ENCODE measurements at regions not wholly inside any gene's neighbourhood (a gene's known extent, or its start where the extent isn't known, plus 50 kb on each side); places are given as distances from the start of the nearest gene placed in this dataset.

DNA sequence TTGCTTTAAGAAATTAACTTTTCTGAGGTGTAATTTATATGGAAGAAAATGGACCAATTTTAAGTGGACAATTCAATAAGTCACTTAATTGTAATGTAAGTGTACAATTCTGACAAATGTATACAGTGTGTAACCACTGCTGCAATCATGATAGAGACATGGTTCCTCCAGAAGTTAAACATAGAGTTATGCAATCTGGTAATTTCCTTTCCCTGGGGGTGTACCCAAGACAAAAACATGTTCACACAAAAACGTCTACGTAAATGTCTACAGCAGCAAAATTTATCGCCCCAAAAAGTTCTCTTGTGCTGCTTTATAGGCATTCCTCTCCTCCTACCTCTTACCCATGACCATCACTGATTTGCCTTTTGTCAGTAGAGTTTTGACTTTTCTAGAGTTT lies 141.5 kb downstream of the AQP4 start:
- DNase-seq (no peak), ATAC-seq (no peak)
- WGBS, 4 donors, result 76 to 79% (median 77%) methylated on average over 3 of the region's 3 CpGs
- Histone ChIP-seq H3K4me3 (no peak overlapping the region), H3K36me3 (no peaks in the 10 kb centered on the region), H3K4me1 (peaks cover 0 to 9% (median 0%) of the 10 kb centered on the region in 12 donors), H3K27ac (no peak overlapping the region), H3K27me3 (no peaks in the 10 kb centered on the region), H3K9me3 (no peaks in the 10 kb centered on the region)
- intact Hi-C loops (cut with DNase I), result no loop called here
- TF ChIP-seq POLR2A (IDR thresholded peaks at IDR 0.05), result no peak
- TF ChIP-seq CTCF (IDR thresholded peaks at IDR 0.05), result no peak

DNA sequence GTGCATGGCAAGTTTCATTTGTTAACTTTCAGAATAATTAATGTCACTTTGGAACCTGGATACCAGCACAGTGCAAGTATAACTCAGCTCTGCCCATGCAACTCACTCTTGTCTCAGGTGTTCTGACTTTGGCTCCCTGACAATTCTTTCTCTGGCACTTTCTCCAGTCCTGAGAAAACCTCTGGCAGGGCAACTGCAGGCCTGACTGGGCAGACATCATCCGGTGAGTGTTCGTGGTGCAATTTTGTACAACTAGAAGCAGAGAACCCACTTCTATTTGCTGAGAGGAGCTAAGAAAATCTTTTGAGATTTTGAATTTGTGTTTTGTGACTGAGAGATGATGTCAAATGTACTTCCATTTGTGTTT lies 143.0 kb downstream of the AQP4 start:
- DNase-seq, result no peak
- Histone ChIP-seq H3K27me3 (no peaks in the 10 kb centered on the region), H3K4me1 (peaks cover 0 to 9% (median 0%) of the 10 kb centered on the region in 12 donors), H3K9me3 (no peaks in the 10 kb centered on the region), H3K27ac (no peak overlapping the region), H3K4me3 (no peak overlapping the region), H3K36me3 (no peaks in the 10 kb centered on the region)
- intact Hi-C loops (cut with DNase I), result no loop called here
- no peak for ATAC-seq
- WGBS, 4 donors, result 86 to 95% (median 89%) methylated on average over 2 of the region's 2 CpGs
- TF ChIP-seq POLR2A (IDR thresholded peaks at IDR 0.05) (no peak), CTCF (IDR thresholded peaks at IDR 0.05) (no peak)

DNA sequence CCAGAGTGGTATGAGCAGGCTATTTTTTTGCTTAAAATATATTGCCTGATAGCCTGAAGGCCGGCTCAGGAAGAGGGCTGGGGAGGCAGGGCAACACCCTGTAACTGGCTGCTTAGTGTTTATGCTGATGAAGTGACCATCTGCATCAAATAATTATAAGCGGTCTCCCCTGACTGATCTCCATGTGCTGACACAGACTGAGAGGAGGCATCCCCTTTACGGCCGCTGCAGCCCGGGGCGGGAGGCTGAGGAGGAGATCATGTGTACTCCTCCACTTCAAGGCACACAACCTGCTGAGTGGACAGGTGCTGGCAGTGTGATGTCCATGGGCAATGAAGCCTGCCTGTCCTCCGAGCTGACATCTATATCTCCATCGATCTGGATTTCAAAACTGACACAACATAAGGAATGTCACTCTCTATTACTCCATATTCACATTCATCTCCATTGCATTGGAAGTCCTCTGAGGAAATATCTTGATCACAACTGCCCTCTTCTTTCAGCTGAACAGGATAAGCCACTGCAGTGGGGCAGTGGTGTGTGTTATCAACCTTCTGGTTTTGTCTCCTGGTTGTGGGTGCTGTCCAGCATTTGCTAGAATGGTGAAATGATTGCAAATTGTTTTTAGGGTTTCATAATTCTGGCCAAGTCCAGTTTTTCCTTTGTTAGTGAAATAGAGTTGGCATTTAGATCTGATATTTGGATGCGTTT lies 143.5 kb downstream of the AQP4 start:
- TF ChIP-seq CTCF (IDR thresholded peaks at IDR 0.05) (no peak), POLR2A (IDR thresholded peaks at IDR 0.05) (no peak)
- no peaks in the 10 kb centered on the region for H3K9me3 ChIP-seq
- H3K36me3 ChIP-seq, result no peaks in the 10 kb centered on the region
- no peaks in the 10 kb centered on the region for H3K27me3 ChIP-seq
- ATAC-seq (no peak), DNase-seq (no peak)
- no peak overlapping the region for H3K27ac ChIP-seq
- WGBS, 4 donors, result 82 to 85% (median 84%) methylated on average over 9 of the region's 9 CpGs
- H3K4me3 ChIP-seq, result no peak overlapping the region
- intact Hi-C loops (cut with DNase I), result no loop called here
- peaks cover 0 to 9% (median 0%) of the 10 kb centered on the region in 12 donors for H3K4me1 ChIP-seq

GRCh38 chr18:26719896-26720295 lies 145.6 kb downstream of the AQP4 start:
- DNase-seq, result no peak
- Histone ChIP-seq H3K27ac (no peak overlapping the region), H3K27me3 (peaks cover 0 to 3% (median 0%) of the 10 kb centered on the region in 9 donors), H3K9me3 (no peaks in the 10 kb centered on the region), H3K4me3 (no peak overlapping the region), H3K36me3 (no peaks in the 10 kb centered on the region), H3K4me1 (peaks cover 0 to 9% (median 0%) of the 10 kb centered on the region in 12 donors)
- WGBS, 4 donors, result 52 to 72% (median 60%) methylated on average over 1 of the region's 1 CpG
- intact Hi-C loops (cut with DNase I), result no loop called here
- no peak for ATAC-seq
- TF ChIP-seq POLR2A (IDR thresholded peaks at IDR 0.05), result no peak
- no peak for TF ChIP-seq CTCF (IDR thresholded peaks at IDR 0.05)

All from heart left ventricle (tissue), 16 donors.